ENCODE measurements at regions not wholly inside any gene's neighbourhood (a gene's known extent, or its start where the extent isn't known, plus 50 kb on each side); places are given as distances from the start of the nearest gene placed in this dataset.

DNA sequence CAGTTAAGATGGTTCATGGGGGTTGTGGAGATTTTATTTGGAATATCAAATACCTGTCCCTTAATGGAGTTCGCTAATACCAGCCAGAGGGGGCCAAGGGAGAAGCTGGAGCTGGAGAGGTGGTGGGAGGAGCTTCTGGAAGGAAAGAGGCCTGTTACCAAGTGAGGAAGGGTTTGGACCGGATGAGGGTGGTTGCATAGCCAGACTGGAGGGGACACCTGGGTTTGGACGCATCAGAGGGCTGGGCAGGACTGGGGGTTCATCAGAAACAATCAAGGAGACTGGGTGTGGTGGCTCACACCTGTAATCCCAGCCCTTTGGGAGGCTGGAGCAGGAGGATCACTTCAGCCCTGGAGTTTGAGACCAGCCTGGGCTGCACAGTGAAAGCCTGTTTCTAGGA lies 111.8 kb upstream of the IER5L start:
- no peaks in the 10 kb centered on the region for H3K36me3 Mint-ChIP-seq
- no peak overlapping the region for H3K4me3 Mint-ChIP-seq
- TF ChIP-seq, protein P1, sequence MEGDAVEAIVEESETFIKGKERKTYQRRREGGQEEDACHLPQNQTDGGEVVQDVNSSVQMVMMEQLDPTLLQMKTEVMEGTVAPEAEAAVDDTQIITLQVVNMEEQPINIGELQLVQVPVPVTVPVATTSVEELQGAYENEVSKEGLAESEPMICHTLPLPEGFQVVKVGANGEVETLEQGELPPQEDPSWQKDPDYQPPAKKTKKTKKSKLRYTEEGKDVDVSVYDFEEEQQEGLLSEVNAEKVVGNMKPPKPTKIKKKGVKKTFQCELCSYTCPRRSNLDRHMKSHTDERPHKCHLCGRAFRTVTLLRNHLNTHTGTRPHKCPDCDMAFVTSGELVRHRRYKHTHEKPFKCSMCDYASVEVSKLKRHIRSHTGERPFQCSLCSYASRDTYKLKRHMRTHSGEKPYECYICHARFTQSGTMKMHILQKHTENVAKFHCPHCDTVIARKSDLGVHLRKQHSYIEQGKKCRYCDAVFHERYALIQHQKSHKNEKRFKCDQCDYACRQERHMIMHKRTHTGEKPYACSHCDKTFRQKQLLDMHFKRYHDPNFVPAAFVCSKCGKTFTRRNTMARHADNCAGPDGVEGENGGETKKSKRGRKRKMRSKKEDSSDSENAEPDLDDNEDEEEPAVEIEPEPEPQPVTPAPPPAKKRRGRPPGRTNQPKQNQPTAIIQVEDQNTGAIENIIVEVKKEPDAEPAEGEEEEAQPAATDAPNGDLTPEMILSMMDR (IDR thresholded peaks at IDR 0.05), result no peak
- Histone ChIP-seq H3K27me3 (ENCODE audit: control insufficient read depth, insufficient read depth, low read length) (no peaks in the 10 kb centered on the region), H3K4me1 (ENCODE audit: control insufficient read depth, insufficient read depth, low read length) (no peaks in the 10 kb centered on the region), H3K36me3 (ENCODE audit: control insufficient read depth, insufficient read depth, low read length) (no peaks in the 10 kb centered on the region), H3K27ac (ENCODE audit: low read length) (no peak overlapping the region), H3K9me3 (ENCODE audit: control insufficient read depth, insufficient read depth, low read length) (no peaks in the 10 kb centered on the region), H3K4me3 (ENCODE audit: low read length) (no peak overlapping the region)
- peaks cover 0 to 3% of the 10 kb centered on the region in 2 donors for H3K27me3 Mint-ChIP-seq (ENCODE audit: low read depth in 2 of 2)
- no peak overlapping the region for H3K27ac Mint-ChIP-seq
- H3K9me3 Mint-ChIP-seq, result no peaks in the 10 kb centered on the region
- no peaks in the 10 kb centered on the region for H3K4me1 Mint-ChIP-seq
- DNase-seq (peak in 1 of 2 donors; percentile 4), ATAC-seq (no peak)
- intact Hi-C loops (cut with micrococcal nuclease), result no loop called here
- 76% methylated on average over 3 of the region's 3 CpGs for WGBS (ENCODE audit: insufficient coverage)

DNA sequence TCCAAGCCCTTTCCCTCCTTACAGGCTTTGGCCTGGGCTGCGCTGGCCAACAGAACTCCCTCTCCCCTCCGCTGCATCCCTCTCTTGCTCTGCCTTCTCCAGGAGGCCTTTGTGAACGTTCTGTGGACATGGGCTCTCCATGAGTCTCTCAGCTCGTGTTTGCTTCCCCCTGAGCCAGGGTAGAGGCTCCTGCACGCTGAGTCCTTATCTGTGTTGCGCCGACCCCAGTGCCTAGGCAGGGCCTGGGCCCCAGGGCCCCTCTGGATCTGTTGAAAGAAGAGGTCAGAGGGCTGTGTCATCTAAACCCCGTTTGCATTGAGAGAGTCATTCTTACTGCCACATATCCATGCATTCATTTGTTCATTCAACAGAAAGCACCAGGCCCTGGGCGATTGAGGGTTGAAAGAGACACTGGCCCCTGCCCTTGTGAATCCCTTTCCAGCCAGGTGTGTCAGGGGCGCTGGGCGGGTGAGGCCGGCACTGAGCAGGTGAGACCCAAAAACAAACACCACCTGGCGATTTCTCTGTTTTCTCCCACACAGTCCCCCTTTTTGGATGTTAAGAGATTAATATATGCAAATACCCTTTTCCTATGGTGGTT lies 111.2 kb upstream of the IER5L start:
- TF ChIP-seq, protein P1 (IDR thresholded peaks at IDR 0.05), result no peak
- Mint-ChIP-seq H3K27me3 (ENCODE audit: low read depth in 2 of 2) (peaks cover 0 to 3% of the 10 kb centered on the region in 2 donors), H3K4me1 (no peaks in the 10 kb centered on the region), H3K9me3 (no peaks in the 10 kb centered on the region), H3K27ac (no peak overlapping the region), H3K36me3 (no peaks in the 10 kb centered on the region), H3K4me3 (no peak overlapping the region)
- no peaks in the 10 kb centered on the region for H3K4me1 ChIP-seq (ENCODE audit: control insufficient read depth, insufficient read depth, low read length)
- ATAC-seq, result no peak
- no peak overlapping the region for H3K4me3 ChIP-seq (ENCODE audit: low read length)
- H3K9me3 ChIP-seq (ENCODE audit: control insufficient read depth, insufficient read depth, low read length), result no peaks in the 10 kb centered on the region
- H3K36me3 ChIP-seq (ENCODE audit: control insufficient read depth, insufficient read depth, low read length), result no peaks in the 10 kb centered on the region
- H3K27me3 ChIP-seq (ENCODE audit: control insufficient read depth, insufficient read depth, low read length), result no peaks in the 10 kb centered on the region
- intact Hi-C loops (cut with micrococcal nuclease), result no loop called here
- 90% methylated on average over 12 of the region's 13 CpGs for WGBS (ENCODE audit: insufficient coverage)
- peak in 1 of 2 donors; percentile 9 for DNase-seq
- H3K27ac ChIP-seq (ENCODE audit: low read length), result no peak overlapping the region

DNA sequence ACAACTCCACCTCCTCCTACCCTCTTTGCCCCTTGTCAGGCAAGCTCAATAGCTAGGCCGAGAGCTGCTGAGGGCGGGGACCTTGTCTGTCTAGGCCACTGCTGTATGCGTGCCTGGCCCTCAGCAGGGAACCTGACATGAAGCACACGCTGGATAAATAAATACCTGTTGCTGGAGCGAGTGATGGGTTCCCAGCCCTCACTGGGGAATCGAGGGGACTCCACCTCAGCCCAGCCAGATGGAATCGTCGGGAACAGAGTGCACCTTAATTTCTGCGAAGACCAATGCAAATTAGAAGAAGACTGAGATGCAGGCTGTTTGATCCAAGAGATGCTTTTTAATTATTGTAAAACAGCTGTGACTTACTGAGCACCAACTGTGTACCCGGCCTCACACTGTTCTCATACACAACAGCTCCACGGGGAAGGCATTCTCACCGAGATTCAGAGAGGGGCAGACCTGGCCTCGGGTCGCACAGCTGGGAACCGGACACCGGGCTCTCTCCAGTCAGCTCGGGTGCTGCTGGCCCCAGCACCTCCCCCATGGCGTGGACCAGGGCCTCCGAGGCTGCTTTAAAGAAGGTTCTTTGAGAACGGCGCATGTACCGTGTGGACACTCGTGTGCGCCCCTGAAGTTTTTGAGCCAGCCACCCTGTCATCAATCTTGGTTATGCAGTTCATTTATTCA lies 109.7 kb upstream of the IER5L start:
- no peak for ATAC-seq
- no peak overlapping the region for H3K4me3 ChIP-seq (ENCODE audit: low read length)
- H3K4me1 ChIP-seq (ENCODE audit: control insufficient read depth, insufficient read depth, low read length), result peaks cover 3% of the 10 kb centered on the region
- no peak overlapping the region for H3K27ac ChIP-seq (ENCODE audit: low read length)
- H3K27me3 ChIP-seq (ENCODE audit: control insufficient read depth, insufficient read depth, low read length), result no peaks in the 10 kb centered on the region
- H3K9me3 ChIP-seq (ENCODE audit: control insufficient read depth, insufficient read depth, low read length), result no peaks in the 10 kb centered on the region
- Mint-ChIP-seq H3K27me3 (ENCODE audit: low read depth in 2 of 2) (peaks cover 0 to 3% of the 10 kb centered on the region in 2 donors), H3K27ac (no peak overlapping the region), H3K4me3 (no peak overlapping the region), H3K4me1 (no peaks in the 10 kb centered on the region), H3K9me3 (no peaks in the 10 kb centered on the region), H3K36me3 (no peaks in the 10 kb centered on the region)
- intact Hi-C loops (cut with micrococcal nuclease), result no loop called here
- peak in 1 of 2 donors; percentile 3 for DNase-seq
- TF ChIP-seq, protein P1 (IDR thresholded peaks at IDR 0.05), result no peak
- whole genome bisulfite sequencing (ENCODE audit: insufficient coverage), result 93% methylated on average over 24 of the region's 24 CpGs
- no peaks in the 10 kb centered on the region for H3K36me3 ChIP-seq (ENCODE audit: control insufficient read depth, insufficient read depth, low read length)

Data from natural killer cell (primary cell).